HepG2 (cell line): ENCODE measurements at regions not wholly inside any gene's neighbourhood (a gene's known extent, or its start where the extent isn't known, plus 50 kb on each side); places are given as distances from the start of the nearest gene placed in this dataset.

ENCODE experiments used
- ATAC-seq: fragments of 200-7000 bp; cut with Tn5 transposase; 3 replicates; pipeline ENCODE4 v1.9.1; 2020; ENCODE audit warnings: mild to moderate bottlenecking, moderate library complexity
- BruUV-seq: library from RNA; stranded (reverse); fragments of 400-500 nt; replicated peaks from 2 replicates; lab custom pipeline; 2021; lab: Mats Ljungman, UMichigan
- CTCF ChIA-PET: fragments of 300-600 bp; formaldehyde crosslinking; extraction: SDS; loops from one replicate; lab custom pipeline; 2021; ENCODE audit warnings: low total read pairs, inconsistent platforms, low intra/inter-chr PET ratio; lab: Yijun Ruan, JAX
- POLR2A ChIA-PET: fragments of 350-600 bp; sonication (Branson Sonifier 250); formaldehyde crosslinking; loops from one replicate; lab custom pipeline; 2020; ENCODE audit warnings: antibody characterized with exemption, inconsistent platforms; lab: Yijun Ruan, JAX
- DNase-seq: peaks from one replicate; pipeline ENCODE4 v3.0.0-alpha.2; 2015; ENCODE audit warnings: low spot score
- FAIRE-seq: peaks from 3 replicates; lab custom pipeline; 2011; peaks lifted over from hg19 to GRCh38; lab: Jason Lieb, UNC
- H2AFZ ChIP-seq: one replicate; pipeline ENCODE4 v1.6.1; 2011; ENCODE audit warnings: low read length, inconsistent platforms
- H3K27ac ChIP-seq: fragments of 300-600 bp; 3 replicates; pipeline ENCODE4 v1.8.0; 2011; ENCODE audit warnings: mixed run types, mild to moderate bottlenecking, mixed read lengths, low read length, inconsistent platforms; ENCODE audit not compliant: insufficient read depth; ENCODE audit errors: extremely low read length
- H3K27me3 ChIP-seq, 2 experiments: fragments of 200-600 bp in 1 of 2; 2 replicates in 1 of 2; 3 replicates in 1 of 2; pipeline versions ENCODE4 v1.6.0 to v1.8.0; 2011; ENCODE audit warnings: low read length in 2 of 2, mild to moderate bottlenecking in 2 of 2, moderate library complexity in 2 of 2, inconsistent platforms in 1 of 2; ENCODE audit not compliant: insufficient read depth in 2 of 2, control insufficient read depth in 1 of 2
- H3K36me3 ChIP-seq, 2 experiments: fragments of 200-600 bp in 1 of 2; replicated peaks in 1 of 2; 2 replicates in 1 of 2; 3 replicates in 1 of 2; pipeline versions ENCODE4 v1.5.1 to v1.8.0; 2011; ENCODE audit warnings: low read length in 2 of 2, inconsistent platforms in 1 of 2; ENCODE audit not compliant: insufficient read depth in 2 of 2, control insufficient read depth in 1 of 2
- H3K4me1 ChIP-seq: 2 replicates; pipeline ENCODE4 v1.5.1; 2012; ENCODE audit warnings: low read length, inconsistent platforms; ENCODE audit not compliant: insufficient read depth
- H3K4me2 ChIP-seq: 2 replicates; pipeline ENCODE4 v1.6.0; 2011; ENCODE audit warnings: low read depth, low read length, inconsistent platforms
- H3K4me3 ChIP-seq, 3 experiments: fragments of 200-600 bp in 1 of 3; sonication (generic), shearing (Covaris generic) in 1 of 3; replicated peaks in 1 of 3; 2 replicates each; pipeline ENCODE4 v1.5.1; 2011 to 2016; ENCODE audit warnings: low read length in 3 of 3, inconsistent platforms in 2 of 3, low read depth in 2 of 3, mild to moderate bottlenecking in 2 of 3, control low read depth in 1 of 3, mixed read lengths in 1 of 3; ENCODE audit not compliant: insufficient read depth in 1 of 3
- H3K79me2 ChIP-seq: one replicate; pipeline ENCODE4 v1.6.1; 2011; ENCODE audit warnings: low read length, inconsistent platforms; ENCODE audit not compliant: insufficient read depth
- H3K9ac ChIP-seq: 2 replicates; pipeline ENCODE4 v1.6.0; 2011; ENCODE audit warnings: mild to moderate bottlenecking, low read depth, low read length, inconsistent platforms; ENCODE audit not compliant: insufficient read depth
- H3K9me3 ChIP-seq: 2 replicates; pipeline ENCODE4 v1.5.1; 2012; ENCODE audit warnings: mild to moderate bottlenecking, low read length
- H4K20me1 ChIP-seq: 2 replicates; pipeline ENCODE4 v1.6.0; 2011; ENCODE audit warnings: inconsistent platforms, mild to moderate bottlenecking, low read length, moderate library complexity; ENCODE audit not compliant: insufficient read depth
- BRCA1 ChIP-seq: sonication (generic); formaldehyde crosslinking; IDR thresholded peaks from 2 replicates; pipeline ENCODE4 v1.4.0; 2020; ENCODE audit warnings: missing genetic modification reagents
- GZF1 ChIP-seq: sonication (generic); formaldehyde crosslinking; IDR thresholded peaks from 2 replicates; pipeline ENCODE4 v1.5.1; 2020; ENCODE audit warnings: mild to moderate bottlenecking, missing genetic modification reagents
- IRX3 ChIP-seq: sonication (generic); formaldehyde crosslinking; IDR thresholded peaks from 2 replicates; pipeline ENCODE4 v1.8.1; 2023; ENCODE audit warnings: mild to moderate bottlenecking, low read depth, missing genetic modification reagents, borderline replicate concordance
- JUND ChIP-seq: sonication (generic); formaldehyde crosslinking; IDR thresholded peaks from 2 replicates; pipeline ENCODE4 v1.8.0; 2022; ENCODE audit warnings: mild to moderate bottlenecking, missing genetic modification reagents
- MAZ ChIP-seq, 2 experiments: sonication (generic) in 1 of 2; formaldehyde crosslinking in 1 of 2; IDR thresholded peaks; 2 replicates each; pipeline versions ENCODE4 v1.5.0 to v1.6.1; 2012 to 2020; ENCODE audit warnings: low read depth in 2 of 2, mild to moderate bottlenecking in 2 of 2, borderline replicate concordance in 1 of 2, improper control_type of control experiment in 1 of 2, low read length in 1 of 2, missing genetic modification reagents in 1 of 2, moderate library complexity in 1 of 2
- NFIC ChIP-seq: IDR thresholded peaks from 2 replicates; pipeline ENCODE4 v1.6.1; 2012; ENCODE audit warnings: mild to moderate bottlenecking, low read length, inconsistent platforms
- PLRG1 ChIP-seq: fragments of 450-650 bp; conservative IDR thresholded peaks from 2 replicates; pipeline ENCODE4 v1.6.1; 2016
- RFXAP ChIP-seq: sonication (generic); formaldehyde crosslinking; IDR thresholded peaks from 2 replicates; pipeline ENCODE4 v1.4.0; 2020; ENCODE audit warnings: missing genetic modification reagents, borderline replicate concordance
- SIN3A ChIP-seq: IDR thresholded peaks from 2 replicates; pipeline ENCODE4 v1.6.1; 2011; ENCODE audit warnings: low read depth, mild to moderate bottlenecking, control low read depth, low read length, borderline replicate concordance
- SRF ChIP-seq: IDR thresholded peaks from 2 replicates; pipeline ENCODE4 v1.6.1; 2011; ENCODE audit warnings: mild to moderate bottlenecking, low read depth, low read length, moderate library complexity
- TEAD3 ChIP-seq: optimal IDR thresholded peaks from 2 replicates; pipeline ENCODE3; 2016; ENCODE audit warnings: borderline replicate concordance
- ZFAT ChIP-seq: sonication (generic); formaldehyde crosslinking; conservative IDR thresholded peaks from 2 replicates; pipeline ENCODE4 v1.8.1; 2023; ENCODE audit warnings: missing genetic modification reagents, inconsistent platforms
- ZNF644 ChIP-seq: IDR thresholded peaks from 2 replicates; pipeline ENCODE4 v1.6.1; 2016; ENCODE audit warnings: low read depth
- ZNF766 ChIP-seq: sonication (generic); formaldehyde crosslinking; IDR thresholded peaks from 2 replicates; pipeline ENCODE4 v1.5.0; 2020; ENCODE audit warnings: missing genetic modification reagents, borderline replicate concordance
- ZNF782 ChIP-seq: sonication (generic); formaldehyde crosslinking; IDR thresholded peaks from 2 replicates; pipeline ENCODE4 v1.4.0; 2020; ENCODE audit warnings: missing genetic modification reagents, mild to moderate bottlenecking, borderline replicate concordance
- WGBS: methylation state at CpG from one replicate; pipeline ENCODE4 v1.1.6; 2017; ENCODE audit warnings: low lambda C conversion rate; 5-methylcytosine and 5-hydroxymethylcytosine counted together
- in situ Hi-C: cut with HindIII; loops from 2 replicates; pipeline ENCODE4 v1.10.0; 2017; ENCODE audit warnings: low pct_unique_long_range_greater_than_20kb; ENCODE audit not compliant: extremely low pct_ligation_motif_present
- intact Hi-C: fragments of 100-400 bp; cut with micrococcal nuclease; formaldehyde crosslinking; loops from one replicate; pipeline ENCODE4 v1.10.0; 2022; ENCODE audit not compliant: unreplicated experiment
- TF ChIP-seq, protein P1 (sequence below): sonication (generic); formaldehyde crosslinking; conservative IDR thresholded peaks from 2 replicates; pipeline ENCODE4 v1.8.0; 2022; ENCODE audit warnings: missing genetic modification reagents
- TF ChIP-seq, protein P2 (sequence below): sonication (generic); formaldehyde crosslinking; IDR thresholded peaks from 2 replicates; pipeline ENCODE4 v1.4.0; 2020; ENCODE audit warnings: mild to moderate bottlenecking, missing genetic modification reagents
- TF ChIP-seq, protein P3 (sequence below): sonication (generic); formaldehyde crosslinking; IDR thresholded peaks from 2 replicates; pipeline ENCODE4 v1.8.0; 2022; ENCODE audit warnings: mild to moderate bottlenecking, missing genetic modification reagents, moderate library complexity

DNA sequence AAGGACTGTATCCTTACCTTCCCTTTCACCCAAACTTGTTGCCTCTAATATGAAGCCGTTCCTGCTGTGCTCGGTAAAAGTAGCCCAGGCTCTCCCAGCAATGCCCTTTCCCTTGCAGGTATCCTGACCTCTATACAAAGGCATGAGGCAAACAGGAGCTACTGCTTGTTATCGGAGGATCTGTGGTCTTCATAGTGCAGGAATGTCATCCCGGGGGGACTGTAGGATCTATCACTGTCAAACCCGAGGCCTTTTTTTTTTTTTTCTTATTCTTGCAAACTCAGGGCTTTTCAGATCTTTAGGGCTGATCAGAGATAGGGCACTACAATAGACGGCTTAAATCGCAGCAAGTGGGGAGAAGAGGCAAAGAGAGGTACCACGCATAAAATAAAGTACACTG is 1206.6 kb downstream of the TYW1 start:
- no peaks in the 10 kb centered on the region for H3K27me3 ChIP-seq
- no peak for DNase-seq
- TF ChIP-seq NFIC (no peak), BRCA1 (CRISPR knock-in tag) (no peak), PLRG1 (no peak), ZNF644 (CRISPR knock-in tag) (no peak), RFXAP (CRISPR knock-in tag) (no peak), TEAD3 (CRISPR knock-in tag) (no peak), SRF (no peak), IRX3 (no peak), GZF1 (CRISPR knock-in tag) (no peak), MAZ (IDR thresholded peaks at IDR 0.05; ENCODE audit: borderline replicate concordance, low read depth, low read length) (no peak), MAZ (CRISPR knock-in tag; IDR thresholded peaks at IDR 0.05; ENCODE audit: low read depth) (no peak), SIN3A (no peak), ZNF782 (CRISPR knock-in tag) (no peak), ZFAT (CRISPR knock-in tag) (no peak), JUND (CRISPR knock-in tag) (no peak), ZNF766 (CRISPR knock-in tag) (no peak)
- TF ChIP-seq, protein P1, sequence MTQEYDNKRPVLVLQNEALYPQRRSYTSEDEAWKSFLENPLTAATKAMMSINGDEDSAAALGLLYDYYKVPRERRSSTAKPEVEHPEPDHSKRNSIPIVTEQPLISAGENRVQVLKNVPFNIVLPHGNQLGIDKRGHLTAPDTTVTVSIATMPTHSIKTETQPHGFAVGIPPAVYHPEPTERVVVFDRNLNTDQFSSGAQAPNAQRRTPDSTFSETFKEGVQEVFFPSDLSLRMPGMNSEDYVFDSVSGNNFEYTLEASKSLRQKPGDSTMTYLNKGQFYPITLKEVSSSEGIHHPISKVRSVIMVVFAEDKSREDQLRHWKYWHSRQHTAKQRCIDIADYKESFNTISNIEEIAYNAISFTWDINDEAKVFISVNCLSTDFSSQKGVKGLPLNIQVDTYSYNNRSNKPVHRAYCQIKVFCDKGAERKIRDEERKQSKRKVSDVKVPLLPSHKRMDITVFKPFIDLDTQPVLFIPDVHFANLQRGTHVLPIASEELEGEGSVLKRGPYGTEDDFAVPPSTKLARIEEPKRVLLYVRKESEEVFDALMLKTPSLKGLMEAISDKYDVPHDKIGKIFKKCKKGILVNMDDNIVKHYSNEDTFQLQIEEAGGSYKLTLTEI, result no peak
- TF ChIP-seq, protein P2, sequence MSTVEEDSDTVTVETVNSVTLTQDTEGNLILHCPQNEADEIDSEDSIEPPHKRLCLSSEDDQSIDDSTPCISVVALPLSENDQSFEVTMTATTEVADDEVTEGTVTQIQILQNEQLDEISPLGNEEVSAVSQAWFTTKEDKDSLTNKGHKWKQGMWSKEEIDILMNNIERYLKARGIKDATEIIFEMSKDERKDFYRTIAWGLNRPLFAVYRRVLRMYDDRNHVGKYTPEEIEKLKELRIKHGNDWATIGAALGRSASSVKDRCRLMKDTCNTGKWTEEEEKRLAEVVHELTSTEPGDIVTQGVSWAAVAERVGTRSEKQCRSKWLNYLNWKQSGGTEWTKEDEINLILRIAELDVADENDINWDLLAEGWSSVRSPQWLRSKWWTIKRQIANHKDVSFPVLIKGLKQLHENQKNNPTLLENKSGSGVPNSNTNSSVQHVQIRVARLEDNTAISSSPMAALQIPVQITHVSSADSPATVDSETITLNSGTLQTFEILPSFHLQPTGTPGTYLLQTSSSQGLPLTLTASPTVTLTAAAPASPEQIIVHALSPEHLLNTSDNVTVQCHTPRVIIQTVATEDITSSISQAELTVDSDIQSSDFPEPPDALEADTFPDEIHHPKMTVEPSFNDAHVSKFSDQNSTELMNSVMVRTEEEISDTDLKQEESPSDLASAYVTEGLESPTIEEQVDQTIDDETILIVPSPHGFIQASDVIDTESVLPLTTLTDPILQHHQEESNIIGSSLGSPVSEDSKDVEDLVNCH (CRISPR knock-in tag), result no peak
- TF ChIP-seq, protein P3, sequence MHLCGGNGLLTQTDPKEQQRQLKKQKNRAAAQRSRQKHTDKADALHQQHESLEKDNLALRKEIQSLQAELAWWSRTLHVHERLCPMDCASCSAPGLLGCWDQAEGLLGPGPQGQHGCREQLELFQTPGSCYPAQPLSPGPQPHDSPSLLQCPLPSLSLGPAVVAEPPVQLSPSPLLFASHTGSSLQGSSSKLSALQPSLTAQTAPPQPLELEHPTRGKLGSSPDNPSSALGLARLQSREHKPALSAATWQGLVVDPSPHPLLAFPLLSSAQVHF, result no peak
- TF ChIP-seq, all 625 proteins: peak for 0
- intact Hi-C loops (no loop called here), in situ Hi-C loops (no loop called here)
- Histone ChIP-seq H3K79me2 (no peaks in the 10 kb centered on the region), H3K4me2 (no peak overlapping the region), H2AFZ (no peak overlapping the region), H3K4me1 (no peaks in the 10 kb centered on the region), H3K27ac (no peak overlapping the region), H3K4me3 (no peak overlapping the region), H3K9me3 (no peaks in the 10 kb centered on the region), H3K9ac (no peak overlapping the region), H3K36me3 (no peaks in the 10 kb centered on the region), H4K20me1 (no peaks in the 10 kb centered on the region)
- POLR2A ChIA-PET, result no interaction called here
- CTCF ChIA-PET, result no interaction called here
- BruUV-seq, result no TSS peak
- WGBS, result 0% methylated on average over 8 of the region's 8 CpGs
- FAIRE-seq (no peak), ATAC-seq (no peak)
